RPMI7951 (cell line): ENCODE measurements at regions not wholly inside any gene's neighbourhood (a gene's known extent, or its start where the extent isn't known, plus 50 kb on each side); places are given as distances from the start of the nearest gene placed in this dataset.

Experiments used
- DNase-seq: peaks from one replicate; pipeline ENCODE4 v3.0.0-alpha.2; 2012; ENCODE audit warnings: low read depth

DNA sequence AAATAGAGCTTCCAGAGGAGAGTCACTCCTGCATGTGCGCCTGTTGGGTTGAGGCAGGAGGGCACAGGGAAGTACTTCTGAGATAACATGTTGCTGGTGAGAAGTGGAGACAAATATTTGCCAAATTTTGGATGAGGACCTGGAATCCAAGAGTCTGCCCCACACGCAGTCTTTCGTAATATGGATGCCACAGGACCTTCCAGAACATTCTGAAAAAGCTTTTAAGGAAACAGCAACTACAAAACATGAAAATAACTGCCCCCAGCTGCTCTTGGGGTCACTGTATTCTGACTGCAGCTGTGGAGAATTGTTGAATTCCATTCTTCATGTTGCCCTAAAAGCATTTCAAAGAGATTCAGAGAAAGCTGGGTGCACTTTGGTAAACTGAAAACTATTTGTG is 227.5 kb downstream of the C1D start:
- DNase-seq: no peak

DNA sequence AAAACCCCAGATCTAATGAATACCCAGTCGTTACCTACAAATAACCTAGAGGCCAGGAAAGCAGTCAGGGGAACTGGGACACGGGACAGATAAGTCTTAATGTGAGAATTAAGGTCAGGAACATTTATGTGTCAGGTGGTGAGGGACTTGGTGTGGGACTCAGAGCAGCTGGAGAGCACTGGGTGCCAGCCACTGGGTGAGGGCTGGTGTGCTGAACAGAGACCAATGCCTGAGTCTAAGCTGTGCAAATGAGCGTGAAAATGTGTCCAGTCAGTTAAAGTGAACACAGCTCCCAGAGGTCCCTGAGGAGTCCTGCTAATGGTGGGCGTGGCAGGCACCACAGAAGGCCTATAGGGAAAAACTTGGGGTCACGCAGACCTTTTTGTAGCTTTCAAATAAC is 225.9 kb downstream of the C1D start:
- no peak for DNase-seq

GRCh38 chr2:67838205-67838604 is 224.6 kb downstream of the C1D start:
- no peak for DNase-seq

- no peak for DNase-seq
These were observed 223.6 kb downstream of the C1D start for GRCh38 chr2:67839242-67839641.

- DNase-seq: no peak
These were observed 223.1 kb downstream of the C1D start for GRCh38 chr2:67839668-67840067.

- peak; percentile 69 for DNase-seq
These were observed 222.2 kb downstream of the C1D start for GRCh38 chr2:67840460-67841068.

GRCh38 chr2:67841711-67842110 is 221.1 kb downstream of the C1D start:
- DNase-seq: no peak

- DNase-seq: no peak
These were observed 220.3 kb downstream of the C1D start for GRCh38 chr2:67842375-67842959.

DNA sequence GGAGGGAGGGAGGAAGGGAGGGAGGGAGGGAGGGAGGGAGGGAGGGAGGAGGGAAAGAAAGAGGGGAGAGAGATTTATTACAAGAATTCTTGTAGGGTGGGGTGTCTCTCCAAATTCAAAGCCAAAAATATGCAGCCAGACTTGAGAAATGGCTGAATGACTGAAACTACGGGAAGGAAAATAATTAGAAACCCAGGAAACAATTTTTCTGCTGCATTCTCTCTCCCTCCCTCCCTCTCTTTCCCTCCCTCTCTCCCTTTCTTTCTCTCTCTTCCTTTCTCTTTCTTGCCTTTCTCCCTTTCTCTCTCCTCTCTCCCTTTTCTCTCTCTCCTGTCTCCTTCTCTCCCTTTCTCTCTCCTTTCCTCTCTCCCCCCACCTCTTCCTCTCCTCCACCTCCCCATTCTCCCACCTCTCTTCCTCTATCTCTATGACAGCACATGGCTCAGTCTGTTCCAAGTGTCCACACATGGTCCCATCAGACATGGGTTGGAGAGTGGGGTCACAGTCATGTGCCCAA is 218.7 kb downstream of the C1D start:
- no peak for DNase-seq

DNA sequence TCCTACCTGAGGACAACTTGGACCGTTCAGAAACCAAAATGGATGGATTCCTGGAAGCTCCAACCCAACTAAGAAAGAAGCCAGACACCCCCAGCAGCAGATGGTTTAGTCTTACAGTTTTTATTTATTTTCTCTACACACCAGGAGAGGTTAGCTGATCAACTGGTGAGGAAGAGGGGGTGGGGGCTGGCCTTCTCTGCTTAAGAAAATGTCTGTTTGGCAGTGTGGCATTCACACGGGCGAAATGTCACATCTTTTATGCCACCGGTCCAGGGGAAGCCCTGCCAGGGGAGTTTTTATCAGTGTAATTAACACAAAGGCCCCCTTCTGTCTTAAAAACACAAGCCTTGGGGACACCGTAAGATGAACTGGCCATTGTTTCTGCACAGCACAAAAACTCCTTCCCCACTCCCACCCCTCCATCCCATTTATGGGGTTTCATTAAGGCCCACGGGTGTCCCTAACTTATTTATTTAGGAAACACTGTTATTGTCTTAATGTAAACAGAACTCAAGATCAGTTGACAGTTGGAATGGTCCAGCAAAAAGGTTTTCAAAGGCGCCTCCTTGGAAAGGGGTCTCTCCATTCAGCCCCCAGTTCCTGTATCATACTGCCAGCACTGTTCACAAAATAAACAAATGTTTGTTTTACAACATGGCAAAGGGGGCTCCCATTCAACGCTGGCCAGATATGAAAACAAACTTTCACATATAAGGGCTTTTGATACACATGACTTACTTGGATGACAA is 217.0 kb downstream of the C1D start:
- no peak for DNase-seq

- DNase-seq: peak; percentile 93
These were observed 216.3 kb downstream of the C1D start for GRCh38 chr2:67846370-67847070.

GRCh38 chr2:67848551-67849285 is 214.1 kb downstream of the C1D start:
- no peak for DNase-seq

- DNase-seq: peak; percentile 29
These were observed 211.8 kb downstream of the C1D start for GRCh38 chr2:67851016-67851415.

GRCh38 chr2:67851956-67852824 is 210.6 kb downstream of the C1D start:
- no peak for DNase-seq

DNA sequence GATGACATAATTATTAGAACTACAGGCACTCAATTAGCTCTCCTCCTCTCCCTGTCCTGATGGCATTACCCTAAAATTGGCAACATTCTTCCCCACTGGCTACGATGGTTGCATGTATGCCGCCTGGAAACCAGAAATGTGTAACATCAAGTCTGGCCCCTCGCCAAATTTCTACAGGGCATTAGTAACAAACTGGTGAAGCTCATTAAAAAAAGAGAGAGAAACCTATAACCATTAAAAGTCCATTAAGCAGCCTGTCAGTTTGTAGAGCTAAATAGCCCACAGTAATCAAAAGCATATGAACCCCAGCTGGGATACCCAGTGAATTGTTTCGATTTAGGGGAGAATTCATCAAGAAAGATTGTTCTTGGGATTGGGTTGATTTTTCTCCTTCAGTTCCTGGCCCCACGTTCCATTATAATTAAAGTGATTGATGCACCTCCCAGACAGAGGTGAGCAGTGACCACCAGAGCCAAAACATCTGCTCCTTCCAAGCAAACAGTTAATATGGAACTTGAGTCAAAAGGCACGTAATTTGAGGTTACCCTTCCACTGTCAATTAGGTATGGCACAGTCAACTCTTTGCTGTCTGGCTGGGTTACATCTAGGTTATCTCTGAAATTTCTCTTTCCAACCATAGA is 208.6 kb downstream of the C1D start:
- DNase-seq: peak; percentile 58

GRCh38 chr2:67854798-67855197 is 208.0 kb downstream of the C1D start:
- no peak for DNase-seq

GRCh38 chr2:67856866-67857265 is 205.9 kb downstream of the C1D start:
- DNase-seq: no peak

- DNase-seq: no peak
These were observed 205.0 kb downstream of the C1D start for GRCh38 chr2:67857836-67858235.

GRCh38 chr2:67858886-67859285 is 203.9 kb downstream of the C1D start:
- DNase-seq: no peak

DNA sequence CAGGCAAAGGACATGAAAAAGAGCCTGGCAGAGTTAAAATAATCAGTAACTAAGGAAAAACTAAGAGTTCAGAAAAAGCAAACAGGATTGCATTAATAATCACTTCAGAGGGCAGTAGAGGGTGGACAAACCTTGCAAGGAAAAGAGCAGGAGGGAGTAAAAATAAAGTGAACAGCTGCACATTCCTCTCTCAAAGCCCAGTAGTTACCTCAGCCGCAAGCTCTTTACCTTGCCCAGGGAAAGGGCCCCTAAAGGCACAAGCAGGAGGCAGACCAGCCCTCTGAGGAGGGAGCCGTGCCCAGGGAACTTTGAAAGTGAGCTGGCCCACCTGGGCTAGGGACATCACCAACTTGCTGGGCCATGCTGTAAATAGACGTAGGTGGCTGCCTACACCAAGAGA is 196.9 kb downstream of the C1D start:
- DNase-seq: no peak
